ENCODE measurements at regions not wholly inside any gene's neighbourhood (a gene's known extent, or its start where the extent isn't known, plus 50 kb on each side); places are given as distances from the start of the nearest gene placed in this dataset.

DNA sequence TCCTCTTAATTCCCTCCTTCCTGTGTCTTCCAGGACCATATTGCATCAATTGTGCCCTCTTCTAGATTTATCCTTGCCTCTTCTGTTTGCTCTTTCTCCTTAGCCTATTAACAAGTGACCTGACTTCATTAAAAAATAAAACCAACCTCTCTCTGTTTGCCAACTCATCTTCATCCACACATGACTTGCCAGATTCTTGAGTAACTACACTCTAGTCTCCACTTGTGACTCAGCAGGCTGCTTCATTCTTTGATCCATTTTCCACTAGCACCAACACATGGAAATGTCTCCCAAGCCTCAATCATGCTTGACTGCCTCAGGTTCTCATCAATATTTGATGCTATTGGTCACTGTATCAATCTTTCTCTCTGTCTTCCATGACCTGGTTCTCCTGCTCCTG, 492.4 kb upstream of the TMPO start:
- no peak overlapping the region for H3K27ac Mint-ChIP-seq
- H3K27me3 Mint-ChIP-seq (ENCODE audit: low read depth): no peaks in the 10 kb centered on the region
- H3K4me3 Mint-ChIP-seq: no peak overlapping the region
- H3K36me3 Mint-ChIP-seq (ENCODE audit: low read depth): no peaks in the 10 kb centered on the region
- H3K4me1 Mint-ChIP-seq (ENCODE audit: low read depth): no peaks in the 10 kb centered on the region
- H3K9me3 Mint-ChIP-seq: no peaks in the 10 kb centered on the region
- intact Hi-C loops (cut with micrococcal nuclease): no loop called here
- CTCF ChIA-PET: no interaction called here
- no peak for DNase-seq

DNA sequence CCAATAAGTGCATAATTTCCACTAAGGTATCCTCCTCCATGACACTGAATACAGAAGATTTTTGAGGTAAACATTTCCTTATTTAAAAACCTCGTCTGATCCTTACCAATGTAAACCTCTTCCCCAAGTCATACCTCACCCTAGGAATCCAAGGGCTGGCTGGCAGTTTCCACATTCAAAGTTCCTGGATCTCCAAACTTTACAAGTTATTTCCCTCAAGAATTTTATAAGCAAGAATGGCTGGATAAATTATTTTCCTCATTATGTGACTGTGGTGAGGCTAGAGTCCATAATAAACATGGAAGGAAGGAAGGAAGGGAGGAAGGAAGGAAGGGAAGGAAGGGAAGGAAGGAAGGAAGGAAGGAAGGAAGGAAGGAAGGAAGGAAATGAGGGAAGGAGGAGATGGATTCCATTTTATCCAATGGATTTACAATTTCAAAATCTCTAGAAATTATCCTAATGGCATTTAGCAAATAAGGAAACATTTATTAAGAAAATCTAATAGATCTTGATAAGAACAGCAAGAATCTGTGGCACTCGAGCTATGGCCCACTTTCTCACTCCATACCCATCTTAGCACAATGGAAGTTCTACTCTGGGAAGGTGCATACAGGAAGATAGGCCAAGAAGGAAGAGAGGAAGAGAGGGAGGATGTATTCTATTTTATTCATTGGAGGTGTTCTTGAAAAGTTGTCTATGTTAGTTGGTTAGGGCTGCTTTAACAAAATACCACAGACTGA, 477.8 kb upstream of the TMPO start:
- no peak for DNase-seq
- no peaks in the 10 kb centered on the region for H3K36me3 Mint-ChIP-seq (ENCODE audit: low read depth)
- H3K4me3 Mint-ChIP-seq: no peak overlapping the region
- H3K9me3 Mint-ChIP-seq: peaks cover 7% of the 10 kb centered on the region
- H3K27me3 Mint-ChIP-seq (ENCODE audit: low read depth): peaks cover 4% of the 10 kb centered on the region
- H3K4me1 Mint-ChIP-seq (ENCODE audit: low read depth): no peaks in the 10 kb centered on the region
- CTCF ChIA-PET: no interaction called here
- no peak overlapping the region for H3K27ac Mint-ChIP-seq
- intact Hi-C loops (cut with micrococcal nuclease): no loop called here

DNA sequence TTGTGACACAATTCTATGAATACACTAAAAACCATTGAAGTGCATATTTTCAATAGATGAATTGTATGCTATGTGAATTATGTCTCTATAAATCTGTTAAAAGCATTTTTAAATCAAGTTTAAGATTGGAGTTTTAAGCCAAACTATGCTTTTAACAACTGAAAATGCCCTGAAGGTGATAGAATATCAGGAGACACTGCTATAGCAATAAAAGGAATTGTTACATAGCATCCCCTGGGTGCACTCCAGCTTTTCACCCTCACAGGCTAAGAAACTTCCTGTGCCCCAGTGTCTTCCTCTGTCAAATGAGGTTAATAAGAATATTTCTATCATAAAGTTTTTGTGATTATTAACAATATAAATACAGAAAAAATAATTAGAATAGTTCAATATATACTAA, 472.7 kb upstream of the TMPO start:
- Mint-ChIP-seq H3K36me3 (ENCODE audit: low read depth) (no peaks in the 10 kb centered on the region), H3K4me1 (ENCODE audit: low read depth) (no peaks in the 10 kb centered on the region), H3K27ac (no peak overlapping the region), H3K27me3 (ENCODE audit: low read depth) (no peaks in the 10 kb centered on the region), H3K4me3 (no peak overlapping the region), H3K9me3 (peaks cover 9% of the 10 kb centered on the region)
- intact Hi-C loops (cut with micrococcal nuclease): no loop called here
- CTCF ChIA-PET: no interaction called here
- no peak for DNase-seq

DNA sequence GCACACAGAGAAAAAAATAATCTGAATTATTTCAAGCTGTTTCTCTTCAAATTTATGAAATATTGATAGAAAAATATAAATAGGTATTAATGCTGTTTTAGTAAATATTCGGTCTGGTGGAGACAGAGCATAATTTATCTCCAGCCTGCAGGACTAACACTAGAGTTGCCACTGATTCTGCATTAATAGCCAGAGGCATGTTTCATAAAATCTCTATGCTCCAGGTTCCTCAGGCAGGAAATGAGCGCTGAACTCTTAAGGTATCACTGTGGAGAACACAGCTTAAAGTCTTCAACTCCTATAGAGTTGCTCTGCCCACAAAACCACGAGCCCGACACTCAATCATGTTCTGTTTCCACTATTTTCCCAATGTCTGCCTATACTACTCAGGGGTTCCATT, 470.0 kb upstream of the TMPO start:
- Mint-ChIP-seq H3K36me3 (ENCODE audit: low read depth) (no peaks in the 10 kb centered on the region), H3K9me3 (peaks cover 2% of the 10 kb centered on the region), H3K27me3 (ENCODE audit: low read depth) (no peaks in the 10 kb centered on the region), H3K27ac (no peak overlapping the region), H3K4me1 (ENCODE audit: low read depth) (no peaks in the 10 kb centered on the region), H3K4me3 (no peak overlapping the region)
- intact Hi-C loops (cut with micrococcal nuclease): loop anchor here (5.0 kb wide), 1 partner anchor 352 kb away; no protein-coding TSS in a partner anchor
- CTCF ChIA-PET: no interaction called here
- DNase-seq: no peak

DNA sequence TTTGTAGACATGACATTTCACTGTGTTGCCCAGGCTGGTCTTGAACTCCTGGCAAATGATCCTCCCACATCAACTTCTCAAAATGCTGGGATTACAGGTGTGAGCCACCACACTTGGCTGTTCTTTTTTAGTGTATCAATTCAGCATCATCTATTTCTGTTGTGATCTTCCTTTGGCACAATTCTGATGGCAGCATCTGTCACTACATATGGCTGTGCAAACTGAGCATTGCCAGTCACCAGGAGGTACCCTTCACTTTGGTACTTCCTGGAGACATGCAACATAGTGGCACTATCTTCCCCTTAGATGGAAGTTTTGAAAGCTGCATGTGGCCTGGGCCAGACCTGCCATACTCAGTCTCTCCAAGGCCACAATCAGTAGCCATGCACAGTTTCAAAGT, 467.1 kb upstream of the TMPO start:
- Mint-ChIP-seq H3K36me3 (ENCODE audit: low read depth) (no peaks in the 10 kb centered on the region), H3K27ac (no peak overlapping the region), H3K9me3 (peaks cover 2% of the 10 kb centered on the region), H3K27me3 (ENCODE audit: low read depth) (peaks cover 1% of the 10 kb centered on the region), H3K4me1 (ENCODE audit: low read depth) (no peaks in the 10 kb centered on the region), H3K4me3 (no peak overlapping the region)
- DNase-seq: no peak
- CTCF ChIA-PET: no interaction called here
- intact Hi-C loops (cut with micrococcal nuclease): loop anchor here (5.0 kb wide), 1 partner anchor 349 kb away; no protein-coding TSS in a partner anchor

DNA sequence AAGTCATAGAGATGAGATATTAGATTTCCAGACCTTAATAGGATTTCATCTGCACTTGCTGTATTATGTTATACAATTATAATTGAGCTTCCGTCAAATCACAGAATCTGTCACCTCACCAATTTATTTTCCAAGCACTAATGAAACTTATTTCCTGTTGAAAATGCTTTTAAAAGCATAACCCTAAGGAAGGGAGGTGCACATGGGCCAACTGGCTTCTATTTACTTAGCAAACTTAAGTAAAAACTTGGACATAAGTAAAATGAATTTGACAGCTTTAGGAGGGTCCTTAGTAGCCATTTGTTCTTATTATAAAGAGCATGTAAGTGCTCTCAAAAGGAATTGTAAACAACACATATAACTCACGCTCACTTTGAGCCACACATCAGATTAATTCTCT, 462.2 kb upstream of the TMPO start:
- DNase-seq: no peak
- Mint-ChIP-seq H3K27me3 (ENCODE audit: low read depth) (peaks cover 1% of the 10 kb centered on the region), H3K4me1 (ENCODE audit: low read depth) (no peaks in the 10 kb centered on the region), H3K4me3 (no peak overlapping the region), H3K27ac (no peak overlapping the region), H3K9me3 (no peaks in the 10 kb centered on the region), H3K36me3 (ENCODE audit: low read depth) (no peaks in the 10 kb centered on the region)
- CTCF ChIA-PET: no interaction called here
- intact Hi-C loops (cut with micrococcal nuclease): no loop called here

DNA sequence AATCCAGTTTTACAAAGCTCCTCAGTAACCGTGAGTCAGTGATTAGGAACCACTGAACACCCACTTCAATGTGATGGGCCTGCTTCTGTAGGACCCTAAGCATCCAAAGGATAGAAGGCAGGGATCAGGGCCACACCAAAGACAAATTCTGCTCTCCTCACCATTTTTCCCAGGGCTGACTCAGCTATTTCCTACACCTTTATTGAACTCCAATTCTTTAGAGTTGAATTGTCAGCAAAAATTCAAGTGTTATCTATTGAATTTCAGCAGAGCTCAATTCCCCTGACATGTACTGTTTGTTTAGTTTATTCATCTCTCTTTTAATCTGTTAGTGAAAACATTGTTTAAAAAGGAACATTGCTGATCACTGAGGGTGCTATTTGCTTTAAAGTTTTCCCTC, 457.7 kb upstream of the TMPO start:
- no peaks in the 10 kb centered on the region for H3K4me1 Mint-ChIP-seq (ENCODE audit: low read depth)
- no peak for DNase-seq
- no peaks in the 10 kb centered on the region for H3K9me3 Mint-ChIP-seq
- H3K36me3 Mint-ChIP-seq (ENCODE audit: low read depth): no peaks in the 10 kb centered on the region
- no peaks in the 10 kb centered on the region for H3K27me3 Mint-ChIP-seq (ENCODE audit: low read depth)
- CTCF ChIA-PET: no interaction called here
- H3K4me3 Mint-ChIP-seq: no peak overlapping the region
- H3K27ac Mint-ChIP-seq: no peak overlapping the region
- intact Hi-C loops (cut with micrococcal nuclease): no loop called here

DNA sequence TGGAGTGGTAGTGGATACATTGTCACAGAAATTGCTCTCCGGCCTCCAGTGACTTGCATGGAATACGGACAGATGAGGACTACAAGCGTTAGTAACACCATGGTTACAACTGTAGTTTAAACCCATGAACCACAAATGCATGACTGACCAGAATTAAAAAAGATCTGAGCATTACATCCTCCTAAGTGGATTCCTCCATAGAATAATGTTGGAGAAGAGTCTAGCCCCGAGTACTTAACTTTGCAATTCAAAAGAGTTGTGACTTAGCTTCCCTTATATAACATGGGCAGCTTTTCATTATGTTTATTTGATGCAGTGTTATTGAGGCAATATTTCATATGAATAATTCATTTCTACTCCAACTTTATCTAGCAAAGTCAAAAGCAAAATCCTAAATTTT, 457.2 kb upstream of the TMPO start:
- no peaks in the 10 kb centered on the region for H3K9me3 Mint-ChIP-seq
- H3K4me3 Mint-ChIP-seq: no peak overlapping the region
- no peak for DNase-seq
- intact Hi-C loops (cut with micrococcal nuclease): no loop called here
- CTCF ChIA-PET: no interaction called here
- H3K4me1 Mint-ChIP-seq (ENCODE audit: low read depth): no peaks in the 10 kb centered on the region
- no peak overlapping the region for H3K27ac Mint-ChIP-seq
- H3K27me3 Mint-ChIP-seq (ENCODE audit: low read depth): no peaks in the 10 kb centered on the region
- no peaks in the 10 kb centered on the region for H3K36me3 Mint-ChIP-seq (ENCODE audit: low read depth)

DNA sequence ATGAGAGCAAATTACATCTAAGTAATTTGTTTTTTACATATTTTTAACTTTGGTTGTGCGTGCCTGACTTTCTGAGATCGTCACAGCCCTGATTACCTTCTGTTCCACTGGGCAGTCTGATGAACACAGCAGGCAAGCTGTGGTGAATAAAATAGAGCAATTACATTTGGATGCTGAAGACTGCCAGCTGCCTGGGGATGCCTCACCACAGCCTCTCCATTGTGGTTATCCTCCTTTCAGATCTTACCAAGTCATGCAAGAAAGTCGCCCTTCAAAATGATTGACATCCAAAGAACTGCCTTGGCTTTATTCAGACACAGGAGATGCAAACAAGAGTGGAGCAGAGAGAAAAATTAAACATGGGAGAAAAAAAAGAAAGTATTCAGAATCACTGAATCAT, 456.6 kb upstream of the TMPO start:
- H3K36me3 Mint-ChIP-seq (ENCODE audit: low read depth): no peaks in the 10 kb centered on the region
- H3K4me1 Mint-ChIP-seq (ENCODE audit: low read depth): no peaks in the 10 kb centered on the region
- no peaks in the 10 kb centered on the region for H3K27me3 Mint-ChIP-seq (ENCODE audit: low read depth)
- H3K27ac Mint-ChIP-seq: no peak overlapping the region
- intact Hi-C loops (cut with micrococcal nuclease): no loop called here
- DNase-seq: no peak
- CTCF ChIA-PET: no interaction called here
- H3K4me3 Mint-ChIP-seq: no peak overlapping the region
- H3K9me3 Mint-ChIP-seq: no peaks in the 10 kb centered on the region

DNA sequence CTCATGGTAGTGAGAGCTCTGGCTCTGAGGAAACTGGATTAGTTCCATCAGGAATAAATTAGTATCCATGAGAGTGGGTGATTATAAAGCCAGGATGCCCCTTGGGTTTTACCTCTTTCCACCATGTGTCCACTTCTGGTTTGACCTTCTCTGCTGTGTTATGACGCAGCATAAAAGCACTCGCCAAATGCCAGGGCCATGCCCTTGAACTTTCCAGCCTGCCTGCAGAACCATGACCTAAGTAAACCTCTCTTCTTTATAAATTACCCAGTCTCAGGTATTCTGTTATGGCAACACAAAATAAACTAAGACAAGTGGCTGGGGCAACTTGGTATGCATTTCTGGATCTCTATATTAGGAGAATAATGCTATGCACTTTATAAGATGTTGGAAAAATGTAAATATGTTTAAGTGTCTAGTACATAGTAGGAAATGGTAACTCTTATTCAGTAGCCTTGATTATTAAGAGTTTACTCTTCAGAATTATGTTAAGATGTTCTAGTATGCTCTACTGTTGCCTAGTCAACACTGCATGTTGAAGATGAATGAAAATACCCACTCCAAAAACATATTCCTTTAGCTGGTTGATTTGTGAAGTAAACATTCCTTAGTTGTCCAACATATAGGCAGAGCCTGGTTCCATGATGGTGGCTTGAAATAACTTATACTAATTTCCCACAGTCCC, 455.6 kb upstream of the TMPO start:
- Mint-ChIP-seq H3K36me3 (ENCODE audit: low read depth) (no peaks in the 10 kb centered on the region), H3K4me3 (no peak overlapping the region), H3K27ac (no peak overlapping the region), H3K27me3 (ENCODE audit: low read depth) (no peaks in the 10 kb centered on the region), H3K9me3 (no peaks in the 10 kb centered on the region), H3K4me1 (ENCODE audit: low read depth) (no peaks in the 10 kb centered on the region)
- CTCF ChIA-PET: no interaction called here
- DNase-seq: no peak
- intact Hi-C loops (cut with micrococcal nuclease): no loop called here

DNA sequence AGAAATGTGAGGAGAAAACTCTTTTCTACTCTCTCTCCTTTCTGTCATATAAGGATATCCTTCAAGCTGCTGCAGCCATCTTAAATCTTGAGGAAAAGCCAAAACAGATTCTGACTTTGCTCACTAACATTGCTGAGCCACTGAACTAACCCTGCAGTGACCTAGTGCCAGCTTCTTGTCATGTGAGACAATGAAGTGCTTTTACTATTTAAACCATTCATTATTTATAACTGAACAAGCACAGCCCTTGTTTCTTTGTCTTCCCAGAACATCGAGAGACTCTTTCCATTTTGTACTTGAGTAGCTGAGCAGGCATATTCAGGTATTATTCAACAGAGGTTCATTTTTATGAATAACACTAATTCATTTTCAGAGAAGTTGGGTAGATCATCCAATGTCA, 455.0 kb upstream of the TMPO start:
- Mint-ChIP-seq H3K27me3 (ENCODE audit: low read depth) (no peaks in the 10 kb centered on the region), H3K36me3 (ENCODE audit: low read depth) (no peaks in the 10 kb centered on the region), H3K9me3 (no peaks in the 10 kb centered on the region), H3K4me1 (ENCODE audit: low read depth) (no peaks in the 10 kb centered on the region), H3K27ac (no peak overlapping the region), H3K4me3 (no peak overlapping the region)
- intact Hi-C loops (cut with micrococcal nuclease): no loop called here
- no peak for DNase-seq
- CTCF ChIA-PET: no interaction called here

DNA sequence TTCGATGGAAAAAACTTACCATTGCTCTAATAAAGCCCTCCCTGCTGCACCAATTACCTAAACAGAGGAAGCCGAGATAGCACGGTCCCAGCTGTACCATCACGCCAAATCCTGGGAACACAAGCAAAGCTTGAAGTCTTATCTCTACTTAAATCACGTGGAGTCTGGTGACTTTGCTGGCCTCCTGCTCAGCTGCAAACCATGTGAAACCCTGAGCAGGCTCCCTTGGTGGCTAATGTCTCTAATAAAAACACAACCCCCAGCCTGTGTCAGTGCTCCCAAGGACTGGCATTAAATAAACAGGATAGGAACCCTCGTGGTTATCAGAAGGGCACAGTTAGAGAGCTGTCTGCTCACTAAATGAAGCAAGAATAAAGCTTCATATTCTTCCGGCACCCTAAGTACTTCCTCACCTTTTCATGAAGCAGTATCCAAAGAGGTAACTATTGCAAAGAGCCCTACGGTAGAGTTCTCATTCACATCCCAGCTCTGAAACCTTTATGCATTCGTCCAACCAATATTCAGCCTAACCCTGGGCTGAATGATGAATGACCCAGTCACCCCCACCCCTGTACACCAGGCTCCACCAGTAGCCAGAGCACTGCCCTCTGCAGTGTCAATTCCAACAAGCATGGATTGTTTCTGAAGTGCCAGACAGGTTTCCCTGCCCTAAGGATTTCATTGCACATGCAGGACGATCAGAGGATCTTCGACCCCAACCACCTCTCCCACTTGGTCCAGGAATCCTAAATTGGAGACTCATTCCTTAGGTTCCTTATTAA, 452.7 kb upstream of the TMPO start:
- H3K36me3 Mint-ChIP-seq (ENCODE audit: low read depth): no peaks in the 10 kb centered on the region
- intact Hi-C loops (cut with micrococcal nuclease): no loop called here
- H3K9me3 Mint-ChIP-seq: no peaks in the 10 kb centered on the region
- H3K27me3 Mint-ChIP-seq (ENCODE audit: low read depth): no peaks in the 10 kb centered on the region
- no peak for DNase-seq
- CTCF ChIA-PET: no interaction called here
- no peak overlapping the region for H3K4me3 Mint-ChIP-seq
- no peaks in the 10 kb centered on the region for H3K4me1 Mint-ChIP-seq (ENCODE audit: low read depth)
- no peak overlapping the region for H3K27ac Mint-ChIP-seq

DNA sequence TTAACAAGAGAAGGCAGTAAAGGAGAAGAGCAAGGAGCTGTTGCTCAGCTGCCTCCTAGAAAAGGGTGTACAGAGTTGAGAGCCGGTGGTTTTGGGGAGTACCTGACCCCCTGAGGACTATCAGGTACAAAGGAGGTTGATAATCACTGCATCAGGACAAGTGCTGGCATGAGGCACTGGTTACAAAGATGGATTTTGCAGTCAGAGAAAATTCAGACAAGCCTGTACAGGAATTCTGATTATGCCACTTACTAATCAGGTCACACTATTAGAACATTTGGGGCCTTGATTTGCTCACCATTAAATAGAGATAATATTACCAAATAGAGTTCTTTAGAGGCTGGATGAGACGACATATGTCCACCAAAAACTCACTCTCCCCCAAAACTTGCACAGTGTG, 450.9 kb upstream of the TMPO start:
- no peaks in the 10 kb centered on the region for H3K36me3 Mint-ChIP-seq (ENCODE audit: low read depth)

More for the DNA sequence above, 450.9 kb upstream of the TMPO start:
- H3K4me3 Mint-ChIP-seq: no peak overlapping the region
- CTCF ChIA-PET: no interaction called here
- intact Hi-C loops (cut with micrococcal nuclease): no loop called here
- no peak overlapping the region for H3K27ac Mint-ChIP-seq
- no peaks in the 10 kb centered on the region for H3K4me1 Mint-ChIP-seq (ENCODE audit: low read depth)
- no peak for DNase-seq
- H3K27me3 Mint-ChIP-seq (ENCODE audit: low read depth): no peaks in the 10 kb centered on the region
- H3K9me3 Mint-ChIP-seq: no peaks in the 10 kb centered on the region
